Cardiac fibroblast (primary cell): ENCODE measurements at regions not wholly inside any gene's neighbourhood (a gene's known extent, or its start where the extent isn't known, plus 50 kb on each side); places are given as distances from the start of the nearest gene placed in this dataset.
A peak's percentile ranks its signal among the peaks of the same experiment; 100 is the strongest.

Experiments
- DNase-seq, 2 donors: peaks; one replicate each; pipeline versions ENCODE4 v3.0.0 to v3.0.0-alpha.2; 2010; ENCODE audit warnings: low read depth in 2 of 2
- H3K4me3 ChIP-seq, 2 donors: replicated peaks in 1 of 2; 1 replicate in 1 of 2; 2 replicates in 1 of 2; pipeline ENCODE4 v1.5.1; 2011; ENCODE audit warnings: low read depth in 2 of 2, low read length in 2 of 2, mild to moderate bottlenecking in 2 of 2, moderate library complexity in 1 of 2
- CTCF ChIP-seq: IDR thresholded peaks from one replicate; pipeline ENCODE4 v1.5.1; 2011; ENCODE audit warnings: low read depth, mild to moderate bottlenecking, low read length, inconsistent platforms

DNA sequence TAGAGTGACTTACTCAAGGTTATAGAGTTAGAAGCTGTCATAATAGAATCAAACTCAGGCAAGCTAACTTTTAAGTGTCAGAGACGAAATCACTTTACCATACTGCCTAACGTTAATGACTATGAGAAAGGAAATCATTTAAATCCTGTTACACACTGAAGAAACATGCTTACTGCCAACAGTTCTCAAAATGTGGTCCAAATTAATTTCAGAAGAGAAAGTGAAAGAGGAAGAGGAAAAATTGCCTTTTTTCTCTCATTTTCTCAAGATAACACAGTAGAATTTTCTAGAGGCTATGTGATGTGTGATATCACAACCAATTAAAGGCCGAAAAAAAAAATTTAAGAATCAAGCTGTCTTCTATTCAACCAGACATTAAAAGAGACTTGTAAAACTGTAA, 1362.7 kb upstream of the CHAC2 start:
- no peak overlapping the region for H3K4me3 ChIP-seq
- TF ChIP-seq CTCF = no peak
- no peak for DNase-seq

GRCh38 chr2:52404046-52404445, 1363.6 kb upstream of the CHAC2 start:
- no peak for TF ChIP-seq CTCF
- DNase-seq = no peak

GRCh38 chr2:52402128-52402527, 1365.5 kb upstream of the CHAC2 start:
- no peak for TF ChIP-seq CTCF
- H3K4me3 ChIP-seq = no peak overlapping the region
- no peak for DNase-seq

More at GRCh38 chr2:52404046-52404445, 1363.6 kb upstream of the CHAC2 start:
- no peak overlapping the region for H3K4me3 ChIP-seq

- TF ChIP-seq CTCF = no peak
- peak in 1 of 2 donors; percentile 4 for DNase-seq
- H3K4me3 ChIP-seq = no peak overlapping the region
Observed at GRCh38 chr2:52396836-52397235, 1364.9 kb upstream of the NRXN1 start.

DNA sequence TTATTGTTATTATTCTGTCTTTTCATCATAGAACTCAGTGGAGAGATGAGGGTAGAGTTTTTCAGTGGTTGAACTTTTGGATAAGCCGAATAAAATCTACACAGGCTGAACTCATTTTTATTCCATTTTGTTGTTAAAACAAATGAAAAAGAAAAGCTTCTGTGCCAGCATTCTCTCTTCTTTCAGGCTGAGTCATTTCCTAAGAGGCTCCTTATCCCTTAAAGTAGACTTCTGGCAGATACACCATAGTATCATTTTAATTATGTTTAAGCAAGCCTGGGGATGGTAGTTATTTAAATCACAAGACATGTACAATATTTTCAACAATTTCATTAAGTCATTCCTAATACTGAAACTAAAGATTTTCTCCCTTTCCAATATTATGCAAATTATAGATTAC, 1364.0 kb upstream of the NRXN1 start:
- DNase-seq = peak; percentile 49
- H3K4me3 ChIP-seq = no peak overlapping the region
- no peak for TF ChIP-seq CTCF

DNA sequence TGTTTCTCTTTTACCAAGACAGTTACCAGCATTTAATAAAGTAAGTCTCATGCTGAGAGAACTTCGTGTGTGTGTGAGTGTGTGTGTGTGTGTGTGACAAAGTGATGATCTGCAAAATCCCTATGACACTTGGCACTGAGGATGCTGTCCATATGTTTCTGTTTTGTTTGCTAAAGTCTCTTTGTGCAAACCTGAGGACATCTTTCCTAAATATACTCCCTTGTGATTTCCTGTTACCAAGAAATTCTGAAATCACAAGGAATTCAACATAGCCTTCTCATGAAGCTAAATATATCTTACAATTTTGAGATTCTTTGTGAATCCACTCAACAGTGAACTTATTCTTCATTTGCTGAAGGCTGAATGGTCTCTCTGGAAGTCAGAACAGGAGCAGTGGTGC, 1359.7 kb upstream of the NRXN1 start:
- H3K4me3 ChIP-seq = no peak overlapping the region
- TF ChIP-seq CTCF = no peak
- peak in 1 of 2 donors; percentile 6 for DNase-seq

- peak in 1 of 2 donors; percentile 4 for DNase-seq
- TF ChIP-seq CTCF = no peak
- H3K4me3 ChIP-seq = no peak overlapping the region
Observed at GRCh38 chr2:52390651-52391050, 1358.7 kb upstream of the NRXN1 start.
